ENCODE measurements at regions not wholly inside any gene's neighbourhood (a gene's known extent, or its start where the extent isn't known, plus 50 kb on each side); places are given as distances from the start of the nearest gene placed in this dataset.
"Not testable (repeated sequence)": the region's sequence is repeated elsewhere in the genome, so short reads cannot be mapped to it uniquely, and the experiment has no call there.

- TF ChIP-seq, protein P1, sequence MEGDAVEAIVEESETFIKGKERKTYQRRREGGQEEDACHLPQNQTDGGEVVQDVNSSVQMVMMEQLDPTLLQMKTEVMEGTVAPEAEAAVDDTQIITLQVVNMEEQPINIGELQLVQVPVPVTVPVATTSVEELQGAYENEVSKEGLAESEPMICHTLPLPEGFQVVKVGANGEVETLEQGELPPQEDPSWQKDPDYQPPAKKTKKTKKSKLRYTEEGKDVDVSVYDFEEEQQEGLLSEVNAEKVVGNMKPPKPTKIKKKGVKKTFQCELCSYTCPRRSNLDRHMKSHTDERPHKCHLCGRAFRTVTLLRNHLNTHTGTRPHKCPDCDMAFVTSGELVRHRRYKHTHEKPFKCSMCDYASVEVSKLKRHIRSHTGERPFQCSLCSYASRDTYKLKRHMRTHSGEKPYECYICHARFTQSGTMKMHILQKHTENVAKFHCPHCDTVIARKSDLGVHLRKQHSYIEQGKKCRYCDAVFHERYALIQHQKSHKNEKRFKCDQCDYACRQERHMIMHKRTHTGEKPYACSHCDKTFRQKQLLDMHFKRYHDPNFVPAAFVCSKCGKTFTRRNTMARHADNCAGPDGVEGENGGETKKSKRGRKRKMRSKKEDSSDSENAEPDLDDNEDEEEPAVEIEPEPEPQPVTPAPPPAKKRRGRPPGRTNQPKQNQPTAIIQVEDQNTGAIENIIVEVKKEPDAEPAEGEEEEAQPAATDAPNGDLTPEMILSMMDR (IDR thresholded peaks at IDR 0.05; ENCODE audit: low read depth, low read length): no peak
- no peak for DNase-seq (ENCODE audit: extremely low read depth, low read depth)
Observed at GRCh38 chr9:85310573-85310972, 431.2 kb downstream of the AGTPBP1 start.

DNA sequence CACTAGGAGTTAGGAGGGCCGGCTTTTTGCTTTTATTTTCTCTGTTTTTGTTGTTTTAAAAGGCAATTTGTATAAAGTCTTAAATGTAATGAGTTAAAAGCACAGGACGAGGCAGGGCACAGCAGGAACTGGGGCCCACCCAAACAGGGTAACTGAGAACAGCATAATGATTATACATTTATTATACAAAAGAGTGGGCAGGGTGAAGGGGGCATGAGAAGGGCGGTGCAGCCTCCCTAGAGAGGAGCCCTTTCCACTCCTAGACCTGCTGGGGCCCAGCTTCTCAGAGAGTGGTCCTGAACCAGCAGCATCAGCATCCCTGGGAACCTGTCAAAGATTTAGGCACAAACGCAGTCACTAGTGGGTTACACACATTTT lies 438.0 kb downstream of the AGTPBP1 start:
- DNase-seq (ENCODE audit: extremely low read depth, low read depth): no peak
- TF ChIP-seq, protein P1 (IDR thresholded peaks at IDR 0.05; ENCODE audit: low read depth, low read length): no peak

GRCh38 chr9:85302938-85303756 lies 438.6 kb downstream of the AGTPBP1 start:
- TF ChIP-seq, protein P1 (IDR thresholded peaks at IDR 0.05; ENCODE audit: low read depth, low read length): no peak
- DNase-seq (ENCODE audit: extremely low read depth, low read depth): no peak

GRCh38 chr9:85298499-85298898 lies 443.3 kb downstream of the AGTPBP1 start:
- DNase-seq (ENCODE audit: extremely low read depth, low read depth): no peak
- TF ChIP-seq, protein P1 (IDR thresholded peaks at IDR 0.05; ENCODE audit: low read depth, low read length): no peak

- DNase-seq (ENCODE audit: extremely low read depth, low read depth): not testable (repeated sequence)
Observed at GRCh38 chr9:85295244-85295643, 446.5 kb downstream of the AGTPBP1 start.

- TF ChIP-seq, protein P1 (IDR thresholded peaks at IDR 0.05; ENCODE audit: low read depth, low read length): no peak
- no peak for DNase-seq (ENCODE audit: extremely low read depth, low read depth)
Observed at GRCh38 chr9:85292261-85292660, 449.5 kb downstream of the AGTPBP1 start.

DNA sequence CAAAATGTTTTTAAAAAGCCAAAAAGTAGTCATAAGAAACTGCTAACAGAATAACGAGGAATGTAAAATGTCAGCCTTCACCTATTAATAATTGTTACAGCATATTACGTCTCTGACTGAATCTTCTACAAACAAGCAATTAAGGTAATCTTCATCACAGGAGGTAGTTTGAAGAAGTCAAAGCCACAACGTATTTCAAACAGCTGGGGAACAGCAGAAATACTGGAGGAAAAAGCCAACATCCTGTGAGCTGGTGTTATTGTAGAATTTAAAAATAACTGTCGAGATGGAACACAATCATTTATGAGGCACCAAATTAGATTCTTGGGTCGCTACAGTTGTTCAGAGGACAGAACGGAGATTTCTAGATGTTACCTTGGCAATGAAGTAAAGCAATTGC lies 450.5 kb downstream of the AGTPBP1 start:
- TF ChIP-seq, protein P1 (IDR thresholded peaks at IDR 0.05; ENCODE audit: low read depth, low read length): no peak
- no peak for DNase-seq (ENCODE audit: extremely low read depth, low read depth)

DNA sequence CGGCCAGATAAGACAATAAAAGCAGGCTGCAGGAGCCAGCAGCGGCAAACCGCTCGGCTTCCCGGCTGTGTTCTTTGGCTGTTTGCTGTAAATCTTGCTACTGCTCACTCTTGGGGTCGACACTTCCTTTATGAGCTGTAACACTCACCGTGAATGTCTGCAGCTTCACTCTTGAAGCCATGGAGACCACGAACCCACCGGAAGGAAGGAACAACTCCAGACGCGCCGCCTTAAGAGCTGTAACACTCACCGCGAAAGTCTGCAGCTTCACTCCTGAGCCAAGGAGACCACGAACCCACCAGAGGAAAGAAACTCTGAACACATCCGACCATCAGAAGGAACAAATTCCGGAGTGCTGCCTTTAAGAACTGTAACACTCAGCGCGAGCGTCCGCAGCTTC lies 451.7 kb downstream of the AGTPBP1 start:
- no peak for DNase-seq (ENCODE audit: extremely low read depth, low read depth)
- TF ChIP-seq, protein P1 (IDR thresholded peaks at IDR 0.05; ENCODE audit: low read depth, low read length): no peak

Measured in AG09319 (cell line).